ENCODE measurements at regions not wholly inside any gene's neighbourhood (a gene's known extent, or its start where the extent isn't known, plus 50 kb on each side); places are given as distances from the start of the nearest gene placed in this dataset.

GRCh38 chr15:96435841-96436240 is 105.3 kb downstream of the NR2F2 start:
- DNase-seq (ENCODE audit: low read depth), result no peak
- no peak overlapping the region for H3K4me3 ChIP-seq (ENCODE audit: low read depth, low read length)
- TF ChIP-seq, protein P1, sequence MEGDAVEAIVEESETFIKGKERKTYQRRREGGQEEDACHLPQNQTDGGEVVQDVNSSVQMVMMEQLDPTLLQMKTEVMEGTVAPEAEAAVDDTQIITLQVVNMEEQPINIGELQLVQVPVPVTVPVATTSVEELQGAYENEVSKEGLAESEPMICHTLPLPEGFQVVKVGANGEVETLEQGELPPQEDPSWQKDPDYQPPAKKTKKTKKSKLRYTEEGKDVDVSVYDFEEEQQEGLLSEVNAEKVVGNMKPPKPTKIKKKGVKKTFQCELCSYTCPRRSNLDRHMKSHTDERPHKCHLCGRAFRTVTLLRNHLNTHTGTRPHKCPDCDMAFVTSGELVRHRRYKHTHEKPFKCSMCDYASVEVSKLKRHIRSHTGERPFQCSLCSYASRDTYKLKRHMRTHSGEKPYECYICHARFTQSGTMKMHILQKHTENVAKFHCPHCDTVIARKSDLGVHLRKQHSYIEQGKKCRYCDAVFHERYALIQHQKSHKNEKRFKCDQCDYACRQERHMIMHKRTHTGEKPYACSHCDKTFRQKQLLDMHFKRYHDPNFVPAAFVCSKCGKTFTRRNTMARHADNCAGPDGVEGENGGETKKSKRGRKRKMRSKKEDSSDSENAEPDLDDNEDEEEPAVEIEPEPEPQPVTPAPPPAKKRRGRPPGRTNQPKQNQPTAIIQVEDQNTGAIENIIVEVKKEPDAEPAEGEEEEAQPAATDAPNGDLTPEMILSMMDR (IDR thresholded peaks at IDR 0.05; ENCODE audit: insufficient read depth, low read depth, low read length), result no peak

GRCh38 chr15:96440978-96441377 is 110.5 kb downstream of the NR2F2 start:
- no peak for DNase-seq (ENCODE audit: low read depth)
- TF ChIP-seq, protein P1 (IDR thresholded peaks at IDR 0.05; ENCODE audit: insufficient read depth, low read depth, low read length), result no peak
- H3K4me3 ChIP-seq (ENCODE audit: low read depth, low read length), result no peak overlapping the region

DNA sequence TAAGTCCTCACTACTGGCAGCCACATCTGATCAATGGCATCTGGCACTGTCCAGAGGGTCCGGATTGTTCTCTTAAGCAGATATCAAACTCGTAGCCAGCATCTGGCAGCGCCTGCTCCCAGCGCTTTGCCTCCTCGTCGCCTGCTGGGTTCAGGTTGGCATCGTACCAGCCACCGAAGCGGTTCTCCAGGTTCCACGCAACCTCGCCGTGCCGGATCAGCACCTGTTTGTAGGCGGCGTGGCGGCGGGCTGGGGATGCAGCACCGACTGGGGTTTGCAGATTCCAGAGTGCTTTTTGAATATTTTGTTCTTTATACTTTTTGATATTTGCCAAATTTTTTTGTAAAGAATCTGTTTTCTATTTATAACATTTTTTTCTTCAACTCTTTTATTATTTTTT is 111.6 kb downstream of the NR2F2 start:
- H3K4me3 ChIP-seq (ENCODE audit: low read depth, low read length), result no peak overlapping the region
- TF ChIP-seq, protein P1 (IDR thresholded peaks at IDR 0.05; ENCODE audit: insufficient read depth, low read depth, low read length), result no peak
- DNase-seq (ENCODE audit: low read depth), result no peak

- H3K4me3 ChIP-seq (ENCODE audit: low read depth, low read length), result no peak overlapping the region
- DNase-seq (ENCODE audit: low read depth), result no peak
- TF ChIP-seq, protein P1 (IDR thresholded peaks at IDR 0.05; ENCODE audit: insufficient read depth, low read depth, low read length), result no peak
These were observed 114.4 kb downstream of the NR2F2 start for GRCh38 chr15:96444865-96445264.

- DNase-seq (ENCODE audit: low read depth), result no peak
- H3K4me3 ChIP-seq (ENCODE audit: low read depth, low read length), result no peak overlapping the region
- TF ChIP-seq, protein P1 (IDR thresholded peaks at IDR 0.05; ENCODE audit: insufficient read depth, low read depth, low read length), result no peak
These were observed 118.4 kb downstream of the NR2F2 start for GRCh38 chr15:96448923-96449322.

DNA sequence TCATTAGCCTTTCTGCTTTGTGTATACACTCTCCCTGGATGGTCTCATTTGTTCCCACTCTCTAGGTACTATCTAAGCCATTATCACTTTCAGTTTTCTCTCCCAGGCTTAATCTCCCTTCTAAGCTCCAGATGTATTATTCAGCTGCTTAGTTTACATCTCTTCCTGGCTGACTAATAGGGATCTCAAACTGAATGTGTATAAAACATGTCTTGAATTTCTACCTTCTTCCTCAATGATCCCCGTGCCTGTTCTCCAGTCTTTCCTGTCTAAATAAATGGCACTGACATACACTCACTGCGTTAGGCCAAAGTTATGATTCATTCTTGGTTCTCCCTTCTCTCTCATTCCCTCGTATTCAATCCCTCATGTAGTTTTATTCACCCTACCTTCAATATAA is 127.3 kb downstream of the NR2F2 start:
- peak; percentile 28 for DNase-seq (ENCODE audit: low read depth)
- no peak overlapping the region for H3K4me3 ChIP-seq (ENCODE audit: low read depth, low read length)
- TF ChIP-seq, protein P1 (IDR thresholded peaks at IDR 0.05; ENCODE audit: insufficient read depth, low read depth, low read length), result no peak

GRCh38 chr15:96460106-96460505 is 129.6 kb downstream of the NR2F2 start:
- H3K4me3 ChIP-seq (ENCODE audit: low read depth, low read length), result no peak overlapping the region
- no peak for DNase-seq (ENCODE audit: low read depth)
- TF ChIP-seq, protein P1 (IDR thresholded peaks at IDR 0.05; ENCODE audit: insufficient read depth, low read depth, low read length), result no peak

All from fibroblast of villous mesenchyme (primary cell).